ENCODE measurements at regions not wholly inside any gene's neighbourhood (a gene's known extent, or its start where the extent isn't known, plus 50 kb on each side); places are given as distances from the start of the nearest gene placed in this dataset.

GRCh38 chr12:123045678-123046077 is 65.2 kb downstream of the ARL6IP4 start:
- TF ChIP-seq EZH2 (IDR thresholded peaks at IDR 0.05; ENCODE audit: borderline replicate concordance, low read depth, low read length, severe bottlenecking): no peak
- TF ChIP-seq JUN (IDR thresholded peaks at IDR 0.05; ENCODE audit: borderline replicate concordance, insufficient read depth, insufficient read length, low read depth): no peak
- TF ChIP-seq GATA2 (IDR thresholded peaks at IDR 0.05; ENCODE audit: insufficient read depth, insufficient read length, low read depth, low read length): no peak
- no peak for TF ChIP-seq FOS (IDR thresholded peaks at IDR 0.05; ENCODE audit: borderline replicate concordance, insufficient read depth, low read length)
- no peak for TF ChIP-seq MYC (IDR thresholded peaks at IDR 0.05; ENCODE audit: low read depth, low read length)
- no peak for TF ChIP-seq MAX (IDR thresholded peaks at IDR 0.05; ENCODE audit: insufficient read depth, insufficient read length)
- no peak for TF ChIP-seq POLR2A (IDR thresholded peaks at IDR 0.05; ENCODE audit: low read depth, low read length)
- no peak for TF ChIP-seq CTCF (IDR thresholded peaks at IDR 0.05; ENCODE audit: extremely low read depth in 1 of 2, insufficient read depth in 1 of 2, low read depth in 1 of 2, low read length in 2 of 2)
- TF ChIP-seq POLR2AphosphoS5 (IDR thresholded peaks at IDR 0.05; ENCODE audit: insufficient read depth, low read depth, low read length): no peak
- no peaks in the 10 kb centered on the region for H3K9me1 ChIP-seq (replicated peaks; ENCODE audit: control insufficient read depth, extremely low read depth, insufficient read depth, low read length)
- DNase-seq (ENCODE audit: low read depth, low spot score) (no peak), FAIRE-seq (no peak)
- intact Hi-C loops (cut with micrococcal nuclease): no loop called here
- no peaks in the 10 kb centered on the region for H3K4me1 ChIP-seq (ENCODE audit: control insufficient read depth, extremely low read depth, insufficient read depth, low read length)
- H2AFZ ChIP-seq (ENCODE audit: low read depth, low read length): no peak overlapping the region
- no TSS peak for BruUV-seq (replicated peaks)
- no peak overlapping the region for H3K4me2 ChIP-seq (ENCODE audit: insufficient read depth, low read length)
- H3K9ac ChIP-seq (replicated peaks; ENCODE audit: extremely low read depth, insufficient read depth, low read length): no peak overlapping the region
- POLR2A ChIA-PET: no interaction called here
- H4K20me1 ChIP-seq (replicated peaks; ENCODE audit: control insufficient read depth, extremely low read depth, insufficient read depth, low read length): no peaks in the 10 kb centered on the region
- H3K27ac ChIP-seq (ENCODE audit: insufficient read depth, low read depth, low read length): no peak overlapping the region
- H3K27me3 ChIP-seq (ENCODE audit: control insufficient read depth in 2 of 2, insufficient read depth in 2 of 2, low read length in 2 of 2): no peaks in the 10 kb centered on the region
- CTCF ChIA-PET: interaction anchor here (1.0 to 7.1 kb wide), 6 partner anchors 9 to 190 kb away, joined by 3 to 255 read pairs (median 6); partner anchors contain the start of genes MPHOSPH9, MTRFR and PITPNM2
- H3K9me3 ChIP-seq (replicated peaks; ENCODE audit: control insufficient read depth, insufficient read depth, low read length): no peaks in the 10 kb centered on the region
- H3K79me2 ChIP-seq (ENCODE audit: control insufficient read depth, insufficient read depth, low read length): no peaks in the 10 kb centered on the region
- H3K36me3 ChIP-seq (ENCODE audit: control insufficient read depth in 2 of 2, extremely low read depth in 1 of 2, insufficient read depth in 2 of 2, low read length in 2 of 2): no peaks in the 10 kb centered on the region
- dilution Hi-C loops (cut with MboI; ENCODE audit: extremely low pct_ligation_motif_present, low sequenced_read_pairs): no loop called here
- no peak overlapping the region for H3K4me3 ChIP-seq (replicated peaks in 1 of 3; ENCODE audit: insufficient read depth in 1 of 3, low read depth in 1 of 3, low read length in 3 of 3)

Measured in endothelial cell of umbilical vein (primary cell).